Hepatic stellate cell (primary cell): ENCODE measurements at regions not wholly inside any gene's neighbourhood (a gene's known extent, or its start where the extent isn't known, plus 50 kb on each side); places are given as distances from the start of the nearest gene placed in this dataset.

Experiments used
- DNase-seq: peaks from one replicate; pipeline ENCODE4 v3.0.0; 2011; ENCODE audit warnings: low spot score

DNA sequence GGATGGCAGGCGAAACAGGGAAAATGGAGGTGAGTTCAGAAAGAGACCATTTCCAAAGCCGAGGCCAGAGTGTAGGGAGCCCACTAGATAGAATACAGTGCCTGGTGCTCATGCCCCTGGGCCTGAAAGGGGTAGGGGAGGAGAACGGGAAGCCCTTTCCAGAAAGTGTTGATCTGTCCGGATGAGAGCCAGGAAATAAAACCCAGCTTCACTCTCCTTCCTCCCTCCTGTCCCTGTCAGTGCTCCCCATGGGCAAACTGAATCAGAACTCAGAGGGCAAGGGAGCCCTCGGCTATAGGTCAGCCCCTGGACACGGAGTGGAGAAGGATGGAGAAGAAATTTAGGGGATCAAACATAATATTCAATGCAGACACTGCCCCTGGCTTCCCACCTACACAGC, 57.7 kb upstream of the RPL38 start:
- no peak for DNase-seq

DNA sequence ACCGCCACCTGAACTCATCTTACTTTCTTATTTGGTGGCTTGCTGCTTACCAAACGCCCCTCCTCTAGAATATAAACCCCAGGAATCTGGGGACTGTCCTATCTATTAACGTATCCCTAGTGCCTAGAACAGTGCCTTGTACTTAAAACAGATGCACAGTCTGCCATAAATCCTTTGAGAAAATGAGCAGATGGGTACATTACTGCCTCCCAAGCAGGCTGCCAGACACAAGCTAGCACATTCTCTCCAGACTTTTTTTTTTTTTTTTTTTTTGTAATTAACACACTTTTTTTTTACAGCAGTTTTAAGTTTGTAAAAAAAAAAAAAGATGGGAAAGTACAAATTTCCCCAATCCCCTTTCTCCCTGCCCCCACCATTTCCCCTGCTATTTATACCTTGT, 57.3 kb upstream of the RPL38 start:
- DNase-seq, result no peak

DNA sequence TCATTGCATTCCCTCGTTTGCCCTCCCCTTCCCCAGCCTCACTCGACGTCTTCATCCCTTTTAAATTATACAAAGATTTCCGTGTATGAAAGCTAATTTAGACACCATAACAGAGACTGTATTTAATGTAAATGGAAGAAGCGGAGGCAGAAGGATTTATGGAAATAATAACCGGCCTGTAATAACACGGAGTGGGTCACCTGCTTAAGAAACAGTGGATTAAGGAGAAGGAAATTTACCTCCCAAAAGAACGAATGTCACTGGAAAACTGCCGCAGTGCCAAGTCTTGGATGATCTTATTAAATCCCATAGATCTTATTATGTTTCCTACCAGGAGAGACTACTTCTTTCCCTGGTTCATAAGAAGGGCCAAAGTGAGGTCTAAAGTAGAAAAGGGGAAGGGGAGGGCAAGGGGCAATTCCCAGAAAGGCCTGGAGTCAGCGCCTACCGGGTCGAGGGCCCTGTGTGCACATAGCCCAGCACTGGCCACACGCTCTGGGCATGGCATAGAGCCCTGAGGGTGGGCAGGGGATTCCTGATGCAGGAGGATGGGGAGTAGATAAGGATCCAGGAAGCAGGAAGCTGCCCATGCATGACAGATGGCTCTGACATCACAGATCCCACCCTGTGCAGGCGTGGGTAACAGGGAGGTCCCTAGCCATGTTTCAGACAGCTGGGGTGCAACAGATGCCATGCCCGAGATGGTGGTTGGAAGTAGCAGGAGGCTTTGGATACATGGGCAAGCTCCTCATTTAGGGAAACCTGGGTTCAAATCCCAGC, 56.2 kb upstream of the RPL38 start:
- no peak for DNase-seq

DNA sequence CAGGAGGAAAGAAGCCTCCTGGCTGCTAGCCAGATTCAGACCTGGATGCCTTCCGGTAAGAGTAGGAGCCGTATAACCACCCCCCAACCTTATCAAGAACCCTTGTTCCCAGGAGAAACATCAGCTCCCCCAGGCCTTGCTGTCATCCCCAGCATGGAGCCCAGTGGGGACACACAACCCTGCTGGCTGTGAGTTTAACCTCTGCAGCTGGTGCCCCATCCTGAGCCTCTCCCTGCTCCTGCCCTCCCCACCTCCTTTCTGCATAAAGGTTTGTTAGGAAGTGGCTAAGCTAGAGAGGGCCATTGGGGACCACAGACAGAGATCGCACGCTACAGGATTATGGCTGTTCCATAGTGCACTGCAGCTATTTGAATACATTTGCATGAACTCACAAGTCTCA, 55.5 kb upstream of the RPL38 start:
- no peak for DNase-seq

DNA sequence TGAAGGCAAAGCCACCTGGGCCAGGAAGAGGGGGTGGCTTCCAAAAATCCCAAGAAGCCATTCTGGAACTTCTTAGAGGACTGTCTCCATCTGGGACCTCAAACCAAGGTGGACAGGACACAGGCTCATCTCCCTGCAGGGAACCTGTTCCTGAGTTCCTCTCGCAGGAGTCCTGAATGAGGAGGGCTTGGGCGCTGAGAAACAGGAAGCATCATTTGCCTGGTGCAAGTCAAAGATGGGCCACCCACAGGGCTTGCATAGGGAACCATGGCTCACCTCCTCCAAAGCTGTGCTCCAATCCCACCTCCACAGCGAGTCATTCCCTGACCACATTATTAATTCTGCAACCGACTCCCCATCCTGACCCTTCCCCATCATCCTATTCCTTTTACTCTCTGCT, 55.0 kb upstream of the RPL38 start:
- no peak for DNase-seq

DNA sequence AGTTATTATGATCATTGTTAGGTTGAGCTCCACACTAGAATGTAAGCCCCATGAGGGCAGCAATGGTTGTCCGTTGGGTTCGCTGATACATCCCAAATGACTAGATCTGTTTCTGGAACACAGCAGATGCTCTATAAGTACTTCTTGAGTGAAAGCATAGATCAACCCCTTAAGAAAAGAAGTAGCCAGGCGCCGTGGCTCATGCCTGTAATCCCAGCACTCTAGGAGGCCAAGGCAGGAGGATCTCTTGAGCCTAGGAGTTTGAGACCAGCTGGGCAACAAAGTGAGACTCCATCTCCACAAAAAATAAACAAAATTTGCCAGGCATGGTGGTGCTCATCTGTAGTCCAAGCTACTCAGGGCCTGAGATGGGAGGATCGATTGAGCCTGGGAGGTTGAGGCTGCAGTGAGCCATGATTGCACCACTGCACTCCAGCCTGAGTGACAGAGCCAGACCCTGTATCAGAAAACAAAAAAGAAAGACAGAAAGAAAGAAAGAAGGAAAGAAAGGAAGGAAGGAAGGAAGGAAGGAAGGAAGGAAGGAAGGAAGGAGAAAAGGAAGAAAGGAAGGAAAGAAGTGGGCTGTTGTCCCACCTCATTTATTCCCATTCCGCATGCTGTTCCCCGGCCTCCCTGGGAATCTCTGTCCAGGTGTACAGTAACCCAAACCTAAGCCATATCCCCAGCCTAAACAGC, 54.4 kb upstream of the RPL38 start:
- no peak for DNase-seq

DNA sequence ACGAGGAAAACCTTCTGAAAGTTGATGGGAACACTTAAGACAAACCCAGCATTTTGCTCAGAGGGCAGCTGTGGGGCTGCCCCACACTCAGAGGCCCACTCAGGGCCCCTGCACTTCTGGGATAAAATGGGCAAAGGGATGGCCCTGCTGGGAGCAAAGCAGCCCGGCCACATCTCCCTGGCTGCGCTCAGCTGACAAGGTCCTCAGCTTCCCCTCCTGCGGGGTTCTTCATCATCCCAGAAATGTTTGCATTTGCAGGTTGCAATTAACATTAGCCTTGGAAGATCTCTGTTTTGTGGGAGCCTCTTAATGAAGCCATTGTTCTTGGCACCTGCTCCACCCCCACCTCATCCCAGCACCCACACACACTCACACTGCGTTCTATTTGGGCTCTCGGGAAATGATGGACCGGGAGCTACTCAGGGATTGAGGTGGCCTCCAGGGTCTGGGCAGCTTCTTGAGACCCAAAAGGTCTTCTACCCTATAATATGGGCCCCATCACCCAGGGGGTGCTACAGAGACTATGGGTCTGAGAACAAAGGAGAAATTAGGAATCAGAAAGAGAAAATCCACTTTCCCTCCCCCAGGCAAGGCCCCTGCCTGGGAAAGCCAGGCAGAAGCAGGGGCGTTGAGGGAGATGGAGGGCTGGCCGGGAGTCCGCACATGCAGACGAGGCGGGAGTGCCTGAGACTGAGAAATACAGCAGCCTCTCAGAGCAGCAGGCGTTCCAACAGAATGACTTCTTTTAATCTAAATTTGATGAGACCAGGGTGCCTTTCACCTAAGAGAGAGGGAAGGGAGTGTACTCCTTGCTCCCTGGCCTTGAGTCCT, 53.7 kb upstream of the RPL38 start:
- DNase-seq, result no peak

DNA sequence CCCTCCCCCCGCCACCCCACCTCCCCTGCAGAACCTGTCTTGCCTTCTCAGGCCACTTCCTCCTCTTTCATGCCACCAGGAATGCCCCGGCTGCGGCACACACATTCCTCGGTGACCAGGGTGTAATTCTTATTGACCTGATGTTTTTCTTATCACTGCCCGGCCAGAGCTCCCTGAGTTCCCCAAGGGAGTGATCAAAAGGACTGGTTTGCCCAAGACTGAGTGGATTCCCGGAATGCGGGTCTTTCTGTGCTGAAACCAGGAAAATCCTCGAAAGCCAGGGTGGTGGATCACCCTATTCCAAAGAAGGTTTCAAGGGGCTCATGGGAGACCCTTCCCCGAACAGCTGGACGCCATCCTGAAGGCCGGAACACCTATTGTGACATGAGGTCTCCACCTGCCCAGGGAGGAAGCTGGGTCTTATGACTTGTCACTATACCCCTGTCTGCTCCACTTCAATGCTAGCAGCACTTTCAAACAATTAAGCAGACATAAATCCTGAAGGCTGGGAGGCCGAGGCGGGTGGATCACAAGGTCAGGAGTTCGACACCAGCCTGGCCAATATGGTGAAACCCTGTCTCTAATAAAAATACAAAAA, 53.0 kb upstream of the RPL38 start:
- DNase-seq, result no peak

DNA sequence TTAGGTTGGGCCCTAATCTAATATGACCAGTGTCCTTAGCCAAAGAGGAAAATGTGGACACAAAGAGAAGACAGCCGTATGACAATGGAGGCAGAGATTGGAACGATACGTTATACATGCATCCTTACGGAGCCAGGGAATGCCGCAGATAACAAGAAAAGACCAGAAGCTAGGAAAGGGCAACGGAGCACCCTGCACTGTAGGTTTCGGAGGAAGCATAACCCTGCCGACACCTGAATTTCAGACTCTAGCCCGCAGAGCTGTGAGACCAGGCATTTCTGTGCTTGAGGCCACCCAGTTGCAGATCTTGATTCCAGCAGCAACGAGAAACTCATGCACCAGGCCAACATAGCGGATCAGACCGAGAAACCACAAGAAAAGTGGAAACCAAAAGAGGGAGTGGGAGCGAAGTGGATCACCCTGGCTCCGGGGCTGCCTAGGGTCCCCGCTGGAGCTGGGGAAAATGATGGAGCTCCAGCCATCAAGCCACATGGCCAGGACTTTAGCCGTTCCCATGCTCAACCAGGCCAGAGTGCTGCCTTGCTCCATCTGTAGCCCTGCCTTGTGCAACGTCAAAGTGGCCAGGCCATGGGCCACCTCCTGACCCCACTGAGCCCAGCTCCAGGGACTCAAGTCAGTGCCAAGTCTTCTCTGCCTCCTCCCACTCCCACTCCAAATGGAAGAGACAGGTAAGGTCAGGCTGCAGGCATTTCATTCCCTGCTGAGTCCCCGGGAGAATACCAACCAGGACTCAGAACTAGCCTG, 51.7 kb upstream of the RPL38 start:
- no peak for DNase-seq

DNA sequence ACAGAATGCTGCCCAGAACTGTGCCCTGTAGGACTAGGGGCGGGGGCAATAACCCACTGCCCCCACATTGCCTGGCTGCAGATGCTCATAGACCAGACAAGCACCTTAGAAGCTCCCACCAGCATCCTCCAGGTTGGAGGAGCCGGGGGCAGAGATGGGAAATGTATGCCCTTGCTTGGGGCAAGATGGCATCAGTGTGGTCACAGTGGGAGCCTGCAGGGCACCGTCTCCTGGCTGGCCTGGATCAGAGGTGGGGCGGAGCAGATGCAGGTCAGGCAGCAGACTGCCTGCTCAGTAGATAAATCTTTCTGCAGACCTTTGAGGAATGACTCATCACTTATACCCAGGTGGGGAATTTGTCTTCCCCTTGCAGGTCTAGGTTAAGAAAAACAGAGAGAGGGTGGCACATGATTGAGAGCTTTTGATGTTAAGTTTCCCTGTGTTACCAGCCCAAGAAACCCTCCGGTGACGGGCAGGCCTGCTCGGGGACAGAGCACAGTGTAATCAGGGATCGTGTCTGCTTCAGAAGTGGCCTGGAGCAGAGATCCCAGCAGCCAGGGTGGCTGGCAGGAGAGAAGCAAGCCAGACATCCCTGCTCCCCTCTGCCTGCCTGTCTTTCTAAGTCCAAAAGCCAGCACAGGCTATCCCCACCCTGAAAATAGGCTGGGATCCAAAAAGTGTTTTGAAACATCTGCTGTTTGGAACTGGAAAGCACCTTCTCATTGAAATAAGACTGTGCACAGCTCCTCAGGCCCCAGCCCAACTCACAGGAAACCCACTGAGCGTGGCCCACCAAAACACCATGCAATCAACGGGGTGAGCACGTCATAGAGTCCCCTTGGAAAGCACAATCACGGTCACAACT, 50.7 kb upstream of the RPL38 start:
- no peak for DNase-seq

DNA sequence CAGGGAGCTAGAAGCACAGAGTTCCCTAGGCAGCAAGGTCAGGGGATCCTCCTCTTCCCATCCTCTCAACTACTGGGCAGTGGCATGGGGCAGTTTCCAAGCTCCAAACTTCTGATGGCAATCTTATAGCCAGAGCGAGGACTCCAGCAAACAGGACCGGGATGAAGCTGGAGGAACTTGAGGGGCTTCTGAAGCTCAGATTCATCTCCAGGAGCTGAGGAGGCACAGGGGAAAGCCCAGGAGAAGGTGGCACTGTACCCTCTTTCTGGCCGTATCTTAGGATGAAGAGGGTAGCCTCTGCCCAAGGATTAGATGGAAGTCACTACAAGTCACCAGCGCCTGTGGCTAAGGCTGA, 50.0 kb upstream of the RPL38 start:
- no peak for DNase-seq
